OCI-LY1 (cell line): ENCODE measurements at regions not wholly inside any gene's neighbourhood (a gene's known extent, or its start where the extent isn't known, plus 50 kb on each side); places are given as distances from the start of the nearest gene placed in this dataset.

Experiments
- CTCF ChIP-seq: fragments of 200-600 bp; sonication (generic), shearing (Covaris generic); IDR thresholded peaks from 2 replicates; pipeline ENCODE4 v1.5.1; 2017; ENCODE audit warnings: mild to moderate bottlenecking, antibody characterized with exemption, low read length, moderate library complexity, mixed read lengths
- EZH2 ChIP-seq: fragments of 200-600 bp; sonication (generic), shearing (Covaris generic); IDR thresholded peaks from 2 replicates; pipeline ENCODE4 v1.8.0; 2017; ENCODE audit warnings: borderline replicate concordance, mixed run types, mild to moderate bottlenecking, antibody characterized with exemption, low read length, moderate library complexity, mixed read lengths

- TF ChIP-seq CTCF, result no peak
- no peak for TF ChIP-seq EZH2
Observed at GRCh38 chr20:24309596-24309995, 159.8 kb upstream of the SYNDIG1 start.
